ENCODE measurements at regions not wholly inside any gene's neighbourhood (a gene's known extent, or its start where the extent isn't known, plus 50 kb on each side); places are given as distances from the start of the nearest gene placed in this dataset.

DNA sequence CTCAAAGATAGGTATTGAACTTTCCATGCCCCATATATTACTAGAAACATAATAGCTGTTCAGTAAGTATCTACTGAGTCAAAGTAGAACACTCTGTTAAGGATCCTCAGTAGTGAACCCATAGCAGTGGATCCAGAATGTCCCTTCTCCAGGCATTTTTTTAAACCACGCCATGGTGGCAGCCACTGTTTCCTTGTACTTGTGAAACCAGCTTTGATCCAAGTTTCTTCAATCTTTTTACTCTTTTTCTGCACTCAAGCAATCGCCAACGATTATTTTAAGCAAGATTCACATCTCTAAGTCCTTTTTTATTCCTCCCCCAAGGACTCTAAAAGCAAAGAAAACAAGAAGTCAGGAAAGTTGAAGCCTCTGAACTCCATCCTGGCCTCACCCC, 291.2 kb upstream of the SLC14A2 start:
- Histone ChIP-seq H3K4me1 (no peaks in the 10 kb centered on the region), H3K27me3 (no peaks in the 10 kb centered on the region), H3K27ac (peak overlapping the region in 1 of 2 donors; percentile 44), H3K9me3 (no peaks in the 10 kb centered on the region), H3K36me3 (no peaks in the 10 kb centered on the region), H3K4me3 (no peak overlapping the region)
- intact Hi-C loops (cut with DNase I; ENCODE audit: low total_unique reads), result no loop called here
- DNase-seq (ENCODE audit: low spot score in 2 of 2), result no peak
- TF ChIP-seq CTCF (IDR thresholded peaks at IDR 0.05) (no peak), POLR2AphosphoS5 (IDR thresholded peaks at IDR 0.05) (no peak), POLR2A (IDR thresholded peaks at IDR 0.05) (no peak)

DNA sequence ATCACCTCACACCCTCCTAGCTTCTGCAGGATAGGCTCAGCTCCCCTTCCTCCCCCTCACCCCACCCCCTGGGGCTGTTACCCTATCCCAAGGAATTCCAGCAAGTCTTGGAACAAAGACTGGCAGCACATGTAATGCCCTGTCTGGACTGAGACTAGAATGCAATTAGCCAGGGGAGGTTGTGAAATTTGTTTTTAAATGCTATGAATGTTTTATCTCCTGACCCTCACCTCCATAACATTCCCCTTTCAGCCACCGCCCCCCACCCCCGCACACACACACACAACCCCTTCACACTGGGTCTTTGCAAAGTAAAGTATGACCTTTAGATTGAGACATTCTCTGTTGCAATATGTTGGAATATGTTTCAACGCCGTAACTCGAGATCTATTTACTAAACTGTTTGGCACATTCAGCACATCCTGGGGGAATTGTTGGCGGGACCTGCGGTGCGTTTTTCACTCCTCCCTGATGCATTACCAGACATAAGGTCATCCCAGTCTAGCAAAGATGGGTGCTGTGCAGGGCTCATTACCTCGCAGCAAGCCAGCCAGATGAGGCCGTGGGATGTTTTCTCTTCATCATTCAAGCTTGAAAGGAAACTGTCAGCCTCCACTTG, 290.7 kb upstream of the SLC14A2 start:
- intact Hi-C loops (cut with DNase I; ENCODE audit: low total_unique reads), result no loop called here
- H3K4me1 ChIP-seq, result no peaks in the 10 kb centered on the region
- no peaks in the 10 kb centered on the region for H3K9me3 ChIP-seq
- no peaks in the 10 kb centered on the region for H3K36me3 ChIP-seq
- H3K27me3 ChIP-seq, result no peaks in the 10 kb centered on the region
- H3K4me3 ChIP-seq, result no peak overlapping the region
- peak overlapping the region; percentile 19 to 72 for H3K27ac ChIP-seq
- DNase-seq (ENCODE audit: low spot score in 2 of 2), result peak in 1 of 2 donors; percentile 31
- no peak for TF ChIP-seq CTCF (IDR thresholded peaks at IDR 0.05)
- TF ChIP-seq POLR2AphosphoS5 (IDR thresholded peaks at IDR 0.05), result peak in 2 of 3 donors; percentile 70 to 87
- no peak for TF ChIP-seq POLR2A (IDR thresholded peaks at IDR 0.05)

- H3K27me3 ChIP-seq, result no peaks in the 10 kb centered on the region
- H3K9me3 ChIP-seq, result no peaks in the 10 kb centered on the region
- H3K27ac ChIP-seq, result no peak overlapping the region
- intact Hi-C loops (cut with DNase I; ENCODE audit: low total_unique reads), result no loop called here
- no peak for TF ChIP-seq CTCF (IDR thresholded peaks at IDR 0.05)
- no peak for TF ChIP-seq POLR2AphosphoS5 (IDR thresholded peaks at IDR 0.05)
- no peak for TF ChIP-seq POLR2A (IDR thresholded peaks at IDR 0.05)
- no peaks in the 10 kb centered on the region for H3K36me3 ChIP-seq
- H3K4me3 ChIP-seq, result no peak overlapping the region
- no peak for DNase-seq (ENCODE audit: low spot score in 2 of 2)
- no peaks in the 10 kb centered on the region for H3K4me1 ChIP-seq
These were observed 289.5 kb upstream of the SLC14A2 start for GRCh38 chr18:45325778-45326177.

GRCh38 chr18:45326505-45326904, 288.8 kb upstream of the SLC14A2 start:
- no peaks in the 10 kb centered on the region for H3K4me1 ChIP-seq
- H3K9me3 ChIP-seq, result no peaks in the 10 kb centered on the region
- no peak overlapping the region for H3K4me3 ChIP-seq
- H3K27ac ChIP-seq, result peak overlapping the region in 1 of 2 donors; percentile 22
- DNase-seq (ENCODE audit: low spot score in 2 of 2), result no peak
- H3K36me3 ChIP-seq, result no peaks in the 10 kb centered on the region
- TF ChIP-seq CTCF (IDR thresholded peaks at IDR 0.05) (no peak), POLR2A (IDR thresholded peaks at IDR 0.05) (no peak), POLR2AphosphoS5 (IDR thresholded peaks at IDR 0.05) (no peak)
- no peaks in the 10 kb centered on the region for H3K27me3 ChIP-seq
- intact Hi-C loops (cut with DNase I; ENCODE audit: low total_unique reads), result no loop called here

- Histone ChIP-seq H3K27ac (peak overlapping the region in 1 of 2 donors; percentile 4), H3K4me1 (no peaks in the 10 kb centered on the region), H3K27me3 (no peaks in the 10 kb centered on the region), H3K36me3 (no peaks in the 10 kb centered on the region), H3K4me3 (no peak overlapping the region), H3K9me3 (no peaks in the 10 kb centered on the region)
- TF ChIP-seq POLR2AphosphoS5 (IDR thresholded peaks at IDR 0.05), result no peak
- TF ChIP-seq POLR2A (IDR thresholded peaks at IDR 0.05), result no peak
- no peak for TF ChIP-seq CTCF (IDR thresholded peaks at IDR 0.05)
- intact Hi-C loops (cut with DNase I; ENCODE audit: low total_unique reads), result no loop called here
- no peak for DNase-seq (ENCODE audit: low spot score in 2 of 2)
These were observed 287.0 kb upstream of the SLC14A2 start for GRCh38 chr18:45328296-45328695.

All from breast epithelium (tissue), 4 donors.